GM18867 (cell line): ENCODE measurements at regions not wholly inside any gene's neighbourhood (a gene's known extent, or its start where the extent isn't known, plus 50 kb on each side); places are given as distances from the start of the nearest gene placed in this dataset.

Source experiments
- ATAC-seq: cut with Tn5 transposase; IDR thresholded peaks from one replicate; pipeline ENCODE4 v1.9.1; 2021; ENCODE audit warnings: mild to moderate bottlenecking, moderate library complexity; ENCODE audit not compliant: unreplicated experiment

GRCh38 chr2:82896117-82896516 is 1563.0 kb downstream of the SUCLG1 start:
- ATAC-seq, result no peak

GRCh38 chr2:82893190-82893589 is 1565.9 kb downstream of the SUCLG1 start:
- ATAC-seq, result no peak

GRCh38 chr2:82879803-82880202 is 1579.3 kb downstream of the SUCLG1 start:
- no peak for ATAC-seq

GRCh38 chr2:82875858-82876257 is 1583.2 kb downstream of the SUCLG1 start:
- ATAC-seq, result no peak

- no peak for ATAC-seq
Measured at GRCh38 chr2:82857967-82858366, 1601.1 kb downstream of the SUCLG1 start.

GRCh38 chr2:82853299-82853698 is 1605.8 kb downstream of the SUCLG1 start:
- ATAC-seq, result no peak

- no peak for ATAC-seq
Measured at GRCh38 chr2:82852787-82853186, 1606.3 kb downstream of the SUCLG1 start.

- ATAC-seq, result no peak
Measured at GRCh38 chr2:82848285-82848684, 1610.8 kb downstream of the SUCLG1 start.

GRCh38 chr2:82839036-82839435 is 1620.0 kb downstream of the SUCLG1 start:
- no peak for ATAC-seq

- ATAC-seq, result no peak
Measured at GRCh38 chr2:82837588-82838304, 1621.3 kb downstream of the SUCLG1 start.

- ATAC-seq, result no peak
Measured at GRCh38 chr2:82834893-82835292, 1624.2 kb downstream of the SUCLG1 start.

- no peak for ATAC-seq
Measured at GRCh38 chr2:82827426-82827825, 1631.7 kb downstream of the SUCLG1 start.

- no peak for ATAC-seq
Measured at GRCh38 chr2:82826437-82826836, 1632.6 kb downstream of the SUCLG1 start.

GRCh38 chr2:82825410-82826090 is 1633.5 kb downstream of the SUCLG1 start:
- no peak for ATAC-seq

GRCh38 chr2:82823892-82824291 is 1635.2 kb downstream of the SUCLG1 start:
- ATAC-seq, result no peak

GRCh38 chr2:82819951-82820350 is 1639.1 kb downstream of the SUCLG1 start:
- no peak for ATAC-seq

GRCh38 chr2:82814146-82814545 is 1644.9 kb downstream of the SUCLG1 start:
- ATAC-seq, result no peak

- ATAC-seq, result no peak
Measured at GRCh38 chr2:82811946-82812345, 1647.1 kb downstream of the SUCLG1 start.

- ATAC-seq, result no peak
Measured at GRCh38 chr2:82803307-82803706, 1655.8 kb downstream of the SUCLG1 start.

- ATAC-seq, result no peak
Measured at GRCh38 chr2:82797469-82797868, 1661.6 kb downstream of the SUCLG1 start.

- no peak for ATAC-seq
Measured at GRCh38 chr2:82796132-82796531, 1662.9 kb downstream of the SUCLG1 start.

GRCh38 chr2:82795446-82795845 is 1663.6 kb downstream of the SUCLG1 start:
- ATAC-seq, result no peak
